HG03521 (cell line): ENCODE measurements at regions not wholly inside any gene's neighbourhood (a gene's known extent, or its start where the extent isn't known, plus 50 kb on each side); places are given as distances from the start of the nearest gene placed in this dataset.

ENCODE experiments used
- ATAC-seq: cut with Tn5 transposase; IDR thresholded peaks from one replicate; pipeline ENCODE4 v1.9.1; 2021; ENCODE audit warnings: mild to moderate bottlenecking, moderate library complexity; ENCODE audit not compliant: unreplicated experiment

DNA sequence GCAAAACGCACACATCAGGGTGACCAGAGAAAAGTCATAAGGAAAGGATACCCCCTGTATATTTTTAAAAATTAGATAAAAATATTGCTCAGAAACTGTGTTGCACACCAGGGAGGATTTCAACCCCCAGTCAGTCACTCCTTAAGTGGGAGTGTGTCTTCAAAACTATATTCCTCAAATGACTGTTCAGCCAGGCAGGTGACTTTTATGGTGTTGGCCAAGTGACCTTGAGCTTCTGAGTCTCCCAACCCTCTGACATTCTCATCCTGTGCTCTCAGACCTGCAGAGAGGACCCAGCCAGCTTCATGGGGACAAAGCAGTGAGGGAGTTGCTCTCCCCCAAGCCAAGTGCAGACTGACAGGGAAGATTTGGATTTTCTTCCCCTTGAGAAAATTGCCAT lies 311.9 kb upstream of the JARID2 start:
- ATAC-seq, result no peak

DNA sequence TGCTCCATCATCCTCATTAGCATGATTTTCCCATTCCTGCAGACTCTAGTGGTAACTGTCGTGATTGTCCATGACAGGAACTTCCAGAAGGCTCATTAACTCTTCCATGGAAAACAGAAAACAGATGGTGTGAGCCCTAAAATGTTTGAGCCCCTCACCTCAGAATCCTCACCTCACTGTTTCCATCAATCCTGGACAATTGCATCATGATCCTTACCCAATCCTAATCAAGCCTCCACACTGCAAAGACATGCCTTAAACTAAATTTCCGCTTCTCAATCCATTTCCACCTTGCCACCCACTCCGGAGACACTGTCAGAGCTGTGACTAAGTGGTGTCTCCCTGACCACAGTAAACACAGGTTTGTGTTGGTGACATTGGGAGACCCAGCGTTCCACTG lies 311.0 kb upstream of the JARID2 start:
- ATAC-seq, result no peak

DNA sequence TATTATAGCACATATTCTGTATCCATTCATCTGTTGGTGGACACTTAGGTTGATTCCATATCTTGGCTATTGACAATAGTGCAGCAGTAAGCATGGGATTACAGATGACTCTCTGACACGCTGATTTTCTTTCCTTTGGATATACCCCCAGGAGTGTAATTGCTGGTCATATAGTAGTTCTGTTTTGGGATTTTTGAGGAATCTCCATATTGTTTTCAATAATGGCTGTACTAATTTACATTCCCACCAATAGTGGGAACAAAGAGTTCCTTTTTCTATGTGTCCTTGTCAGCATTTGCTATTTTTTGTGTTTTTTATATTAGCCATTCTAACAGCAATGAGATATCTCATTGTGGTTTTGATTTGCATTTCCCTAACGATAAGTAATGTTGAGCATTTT lies 309.0 kb upstream of the JARID2 start:
- no peak for ATAC-seq

DNA sequence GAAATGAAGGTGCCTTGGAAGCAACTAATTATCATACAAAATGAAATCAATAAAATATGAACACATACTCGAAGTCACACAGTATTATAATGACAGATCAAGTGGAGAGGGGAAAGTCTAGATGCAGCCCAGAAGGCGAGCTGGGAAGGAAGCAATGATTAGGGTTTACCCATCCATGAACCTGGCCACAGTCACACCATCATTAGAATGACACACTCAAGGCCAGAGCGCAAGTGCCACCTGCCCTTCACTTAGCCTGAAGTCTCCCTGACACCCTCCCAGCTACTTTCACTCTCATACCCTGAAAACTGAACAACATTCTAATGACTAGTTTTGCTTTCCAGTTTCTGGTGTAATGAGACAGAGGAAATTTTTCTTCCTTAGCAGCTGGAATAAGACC lies 302.8 kb upstream of the JARID2 start:
- ATAC-seq, result no peak

DNA sequence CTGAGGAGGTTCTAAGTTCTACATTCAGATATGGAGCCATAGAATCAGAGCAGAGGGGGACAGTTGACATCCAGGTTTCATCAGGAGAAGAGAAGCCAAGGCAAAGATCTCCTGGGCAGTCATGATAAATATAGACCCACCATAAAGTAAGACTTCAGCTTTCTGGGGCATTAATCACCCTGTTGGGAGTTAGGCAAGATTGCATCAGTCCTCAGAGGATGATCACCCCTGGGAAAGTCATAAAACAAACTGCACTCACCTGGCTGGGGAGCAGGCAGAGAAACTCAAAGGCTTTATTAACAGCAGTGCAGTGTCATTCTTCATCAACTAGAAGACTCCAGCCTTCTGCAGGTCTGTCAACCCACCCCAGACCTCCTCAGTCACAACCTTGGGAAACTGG lies 301.3 kb upstream of the JARID2 start:
- ATAC-seq, result no peak

DNA sequence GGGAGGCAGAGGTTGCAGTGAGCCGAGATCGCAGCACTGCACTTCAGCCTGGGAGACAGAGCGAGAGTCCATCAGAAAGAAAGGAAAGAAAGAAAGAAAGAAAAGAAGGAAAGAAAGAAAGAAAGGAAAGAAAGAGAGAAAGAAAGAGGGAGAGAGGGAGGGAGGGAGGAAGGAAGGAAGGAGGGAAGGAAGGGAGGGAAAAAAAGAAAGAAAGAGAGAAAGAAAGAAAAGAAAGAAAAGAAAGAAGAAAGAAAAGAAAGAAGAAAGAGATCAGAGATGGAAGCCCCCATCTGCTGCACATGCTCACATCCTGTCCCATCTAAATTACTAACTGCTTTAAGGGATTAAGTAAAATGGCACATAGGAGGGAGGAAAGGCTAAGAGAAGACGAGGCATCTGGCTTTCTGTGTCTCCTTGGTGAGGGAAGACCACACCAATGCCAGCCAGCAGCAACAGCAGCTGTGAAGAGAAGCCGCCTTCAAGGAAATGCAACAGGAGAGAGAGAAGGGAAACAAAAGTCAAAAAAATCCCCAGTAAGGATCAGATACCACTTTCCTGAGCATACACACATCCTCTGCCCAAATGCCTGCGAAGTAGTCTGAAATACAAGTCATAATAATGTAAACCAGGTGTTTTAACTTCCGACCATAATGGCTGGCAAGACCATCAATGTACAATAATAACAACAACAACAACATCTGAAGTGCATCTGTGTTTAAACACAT lies 300.2 kb upstream of the JARID2 start:
- no peak for ATAC-seq

DNA sequence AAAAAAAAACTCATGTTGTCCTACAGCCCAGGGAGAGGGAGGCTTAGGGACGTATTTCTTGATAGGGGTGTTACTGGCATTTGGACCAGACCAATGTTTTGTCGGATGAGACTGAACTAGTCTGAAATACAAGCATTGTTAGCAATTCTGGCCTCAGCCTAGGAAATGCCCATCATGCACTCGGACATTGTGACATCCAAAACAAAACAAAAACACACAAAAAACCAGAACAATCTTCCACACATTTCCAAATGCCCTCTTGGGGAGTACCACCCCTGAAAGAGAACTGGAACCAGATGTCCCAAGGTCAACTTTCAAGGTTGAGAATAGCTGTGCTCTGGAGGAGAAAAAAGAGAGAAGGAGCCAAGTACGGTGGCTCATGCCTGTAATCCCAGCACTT lies 299.1 kb upstream of the JARID2 start:
- no peak for ATAC-seq

DNA sequence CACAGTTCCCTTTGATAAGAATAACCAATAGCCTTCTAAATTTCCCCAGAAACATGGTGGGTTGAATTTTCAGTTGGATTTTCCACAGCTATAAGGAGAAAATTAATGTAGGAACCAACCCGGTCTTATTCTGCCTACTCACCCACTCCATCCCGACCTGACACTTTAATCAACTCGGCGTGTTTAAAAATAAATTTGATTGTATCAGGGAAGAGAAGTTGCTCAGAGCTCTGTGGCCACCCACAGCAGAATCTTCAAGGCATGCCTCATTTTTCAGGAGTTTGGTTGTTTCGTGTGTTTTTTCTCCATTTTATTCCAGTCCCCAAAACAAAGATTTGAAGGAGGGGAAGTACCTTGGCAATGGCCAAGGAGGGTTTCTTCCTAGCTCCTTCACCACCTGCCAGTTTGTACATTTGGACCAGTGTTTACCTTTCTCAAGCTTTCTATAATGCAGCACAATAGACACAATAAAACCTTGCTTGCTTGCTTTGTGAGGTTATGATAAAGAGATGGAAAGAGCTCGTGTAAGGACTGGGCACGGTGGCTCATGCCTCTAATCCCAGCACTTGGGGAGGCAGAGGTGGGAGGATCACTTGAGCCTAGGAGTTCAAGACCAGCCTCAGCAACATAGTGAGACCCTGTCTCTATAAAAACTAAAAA lies 297.2 kb upstream of the JARID2 start:
- ATAC-seq, result no peak

DNA sequence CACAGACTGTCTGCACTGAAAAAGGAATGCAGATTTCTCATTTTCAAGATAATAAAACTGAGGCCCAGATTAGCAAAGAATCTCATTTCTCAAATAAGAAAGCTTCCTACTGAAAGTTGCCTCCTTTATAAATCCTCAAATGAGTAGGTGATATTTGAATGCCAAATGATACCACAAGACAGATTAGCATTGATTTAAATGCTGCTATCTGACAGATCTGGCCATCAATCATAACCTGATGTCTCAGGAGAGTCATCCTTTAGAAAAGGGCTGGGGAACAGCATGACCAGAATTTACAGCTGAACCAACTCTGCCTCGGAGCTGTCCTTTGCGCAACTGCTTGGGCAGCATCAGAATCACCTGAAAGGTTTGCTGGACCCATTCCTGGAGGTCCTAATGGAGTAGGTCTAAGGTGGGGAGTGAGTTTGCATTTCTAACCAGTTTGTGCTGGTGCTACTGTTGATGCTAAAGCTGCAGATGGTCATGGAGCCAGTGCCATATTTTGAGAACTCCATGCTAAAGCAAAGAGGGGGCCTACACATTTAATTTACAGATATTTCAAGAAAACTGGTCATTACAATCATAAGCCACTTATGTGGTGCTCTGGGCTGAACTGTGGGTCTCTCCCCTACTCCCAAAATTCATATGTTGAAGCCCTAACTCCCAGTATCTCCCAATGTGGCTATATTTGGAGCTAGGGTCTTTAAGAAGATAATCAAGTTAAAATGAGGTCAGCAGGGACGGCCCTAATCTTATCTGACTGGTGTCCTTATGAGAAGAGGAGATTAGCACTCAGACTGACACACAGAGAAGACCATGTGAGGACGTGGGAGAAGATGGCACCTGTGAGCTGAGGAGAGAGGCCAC lies 295.5 kb upstream of the JARID2 start:
- no peak for ATAC-seq

DNA sequence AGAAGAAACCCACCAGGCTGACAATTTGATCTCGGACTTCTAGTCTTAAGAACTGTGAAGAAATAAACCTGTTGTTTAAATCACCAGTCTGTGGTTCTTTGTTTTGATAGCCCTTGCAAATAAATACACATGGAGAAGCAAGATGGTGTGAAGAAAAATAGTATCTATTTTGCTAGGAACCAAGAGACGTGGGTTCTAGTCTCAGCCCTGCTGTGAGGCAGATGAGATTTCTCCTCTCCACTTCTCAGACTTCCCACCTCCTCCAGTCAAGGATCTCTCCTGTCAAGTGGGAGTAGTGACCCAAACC lies 294.9 kb upstream of the JARID2 start:
- ATAC-seq, result no peak

DNA sequence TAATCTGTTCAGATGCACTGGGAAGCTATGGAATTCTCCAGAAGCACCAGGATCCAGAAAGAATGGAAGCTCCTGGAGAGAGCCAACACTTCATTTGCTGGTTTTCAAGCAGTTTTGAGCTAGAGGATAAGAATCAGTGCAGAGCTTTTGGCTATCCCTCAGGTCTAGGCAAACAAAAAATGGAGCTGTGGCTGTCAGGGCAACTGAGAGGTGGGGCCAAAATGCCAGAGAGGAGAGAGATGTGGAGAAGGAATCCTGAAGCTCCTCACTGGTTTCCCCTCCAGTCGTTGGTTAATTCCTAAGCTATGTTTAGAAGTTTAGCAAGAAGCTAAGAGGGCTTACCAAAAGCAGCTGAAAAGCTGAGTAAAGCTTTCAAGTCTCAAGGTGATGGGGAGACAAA lies 294.2 kb upstream of the JARID2 start:
- no peak for ATAC-seq

DNA sequence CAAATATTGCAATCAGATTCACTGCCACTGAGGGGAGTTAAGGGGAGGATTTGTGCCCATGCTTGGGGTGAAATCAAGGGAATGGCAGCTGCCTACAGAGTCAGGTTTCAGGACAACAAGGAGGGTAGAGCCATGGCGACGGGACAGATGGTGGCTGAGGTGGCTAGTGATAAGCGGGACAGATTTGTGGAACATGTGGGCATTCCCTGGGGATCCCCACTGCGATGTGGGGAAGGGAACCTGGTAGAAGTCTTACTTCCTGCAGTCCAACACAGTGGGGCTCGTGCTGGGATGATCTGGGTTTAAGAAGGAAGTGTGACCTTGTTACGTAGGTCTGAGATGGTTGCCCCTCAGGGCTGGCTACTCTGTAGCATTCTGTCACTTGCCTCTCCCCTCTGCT lies 292.0 kb upstream of the JARID2 start:
- ATAC-seq, result no peak

DNA sequence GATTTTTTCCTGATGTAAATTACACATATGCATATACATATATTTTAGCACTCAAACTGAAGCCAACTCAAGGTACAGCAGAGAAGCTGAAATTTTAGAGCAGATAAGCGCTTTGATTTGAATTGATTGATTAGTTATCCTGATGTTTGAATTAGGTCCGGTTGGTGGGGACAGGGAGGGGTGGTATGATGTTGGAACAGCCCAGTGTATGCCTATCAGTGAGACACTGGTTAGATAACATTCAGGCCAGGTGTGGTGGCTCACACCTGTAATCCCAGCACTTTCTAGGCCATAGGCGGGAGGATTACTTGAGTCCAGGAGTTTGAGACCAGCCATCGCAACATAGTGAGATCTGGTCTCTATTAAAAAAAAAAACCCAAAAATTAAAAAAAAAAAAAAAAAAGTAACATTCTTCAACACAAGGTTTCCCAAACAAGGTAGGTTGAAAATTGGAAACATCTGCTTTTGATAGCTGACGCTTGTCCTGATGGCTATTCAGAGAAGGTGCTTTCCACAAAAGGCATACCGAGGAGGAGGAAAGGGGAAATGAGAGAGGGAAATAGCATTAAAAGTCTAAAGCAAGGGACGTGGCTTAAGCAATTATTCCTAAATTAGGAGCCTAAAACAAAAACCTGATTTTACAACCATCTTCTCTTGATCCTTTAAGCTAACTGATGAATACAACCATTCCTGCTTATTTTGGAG lies 288.4 kb upstream of the JARID2 start:
- ATAC-seq, result no peak

DNA sequence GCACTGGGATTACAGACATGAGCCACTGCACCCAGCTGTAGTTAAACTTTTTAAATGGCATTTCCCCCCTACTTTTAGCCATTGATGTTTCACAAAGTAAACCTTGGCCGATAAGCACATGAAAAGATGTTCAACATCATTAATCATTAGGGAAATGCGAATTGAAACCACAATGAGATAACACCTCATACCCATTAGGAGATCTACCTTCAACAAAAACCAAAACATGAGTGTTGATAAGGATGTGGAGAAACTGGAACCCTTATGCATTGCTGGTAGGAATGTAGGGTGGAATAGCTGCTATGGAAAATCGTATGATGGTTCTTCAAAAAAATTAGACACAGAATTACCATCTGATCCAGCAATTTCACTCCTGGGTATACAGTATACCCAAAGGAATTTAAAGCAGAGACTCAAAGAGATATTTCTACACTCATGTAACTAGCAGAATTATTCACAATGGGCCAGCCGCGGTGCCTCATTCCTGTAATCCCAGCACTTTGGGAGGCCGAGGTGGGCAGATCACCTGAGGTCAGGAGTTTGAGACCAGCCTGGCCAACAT lies 286.5 kb upstream of the JARID2 start:
- ATAC-seq, result no peak

DNA sequence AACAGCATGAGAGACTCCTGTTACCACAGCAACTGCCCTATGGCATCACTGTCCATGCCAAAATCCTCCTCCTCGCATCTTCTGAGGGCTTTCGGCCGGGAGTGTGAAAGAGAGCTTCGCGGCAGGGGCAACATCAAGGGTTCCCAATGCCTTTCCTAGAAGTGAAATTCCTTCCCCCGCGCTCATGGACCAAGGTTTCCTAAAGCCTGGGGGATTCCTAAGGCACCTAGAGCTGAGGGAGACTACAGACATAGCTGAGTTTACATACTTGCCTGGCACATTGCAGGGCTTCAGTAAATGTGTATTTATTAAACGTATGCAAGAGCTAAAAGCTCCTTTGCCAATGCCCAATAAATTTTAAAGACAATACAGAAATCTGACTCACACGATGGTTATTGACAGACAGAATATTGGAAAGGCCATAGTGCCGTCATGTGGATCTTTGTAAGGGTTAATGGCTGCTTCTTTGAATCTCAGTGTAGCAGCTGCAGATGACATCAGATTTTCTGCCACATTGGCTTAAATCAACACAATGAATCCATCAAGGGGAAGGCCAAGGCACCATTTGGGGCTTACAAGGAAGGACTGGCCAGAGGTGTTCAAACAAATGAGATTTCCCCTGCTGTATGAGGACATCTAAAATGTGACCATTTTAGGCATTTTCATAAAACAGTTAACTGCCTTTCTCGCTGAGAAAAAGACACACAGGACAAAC lies 281.2 kb upstream of the JARID2 start:
- ATAC-seq, result no peak

DNA sequence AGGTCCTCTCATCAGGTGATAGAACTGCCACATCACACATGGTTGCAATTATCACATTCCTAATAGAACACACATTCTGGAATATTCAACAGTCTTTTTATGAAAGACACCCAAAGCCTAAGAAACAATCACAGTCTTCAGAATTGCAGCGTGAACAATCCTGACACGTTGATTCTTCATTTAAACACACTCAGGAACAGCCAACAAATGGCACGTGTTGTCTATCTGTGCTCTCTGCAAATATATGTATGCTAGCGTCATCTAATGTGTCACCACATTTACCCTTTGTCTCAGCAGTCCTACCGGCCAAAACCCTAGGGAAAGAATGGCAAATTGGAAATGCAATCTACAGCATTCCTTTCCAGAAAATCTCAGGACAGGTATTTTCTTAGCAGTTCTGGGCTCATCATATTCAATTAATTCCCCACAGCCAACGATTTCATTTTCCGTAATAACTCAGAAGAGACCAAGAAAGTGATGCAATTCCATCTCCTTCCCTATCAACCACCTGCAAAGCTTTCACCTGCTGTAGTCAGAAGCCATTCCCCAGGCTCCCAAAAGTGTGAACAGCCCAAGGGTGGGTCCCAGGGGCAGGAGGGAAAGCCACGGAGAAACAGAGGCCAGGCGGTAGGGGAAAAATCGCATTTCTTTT lies 280.3 kb upstream of the JARID2 start:
- no peak for ATAC-seq

DNA sequence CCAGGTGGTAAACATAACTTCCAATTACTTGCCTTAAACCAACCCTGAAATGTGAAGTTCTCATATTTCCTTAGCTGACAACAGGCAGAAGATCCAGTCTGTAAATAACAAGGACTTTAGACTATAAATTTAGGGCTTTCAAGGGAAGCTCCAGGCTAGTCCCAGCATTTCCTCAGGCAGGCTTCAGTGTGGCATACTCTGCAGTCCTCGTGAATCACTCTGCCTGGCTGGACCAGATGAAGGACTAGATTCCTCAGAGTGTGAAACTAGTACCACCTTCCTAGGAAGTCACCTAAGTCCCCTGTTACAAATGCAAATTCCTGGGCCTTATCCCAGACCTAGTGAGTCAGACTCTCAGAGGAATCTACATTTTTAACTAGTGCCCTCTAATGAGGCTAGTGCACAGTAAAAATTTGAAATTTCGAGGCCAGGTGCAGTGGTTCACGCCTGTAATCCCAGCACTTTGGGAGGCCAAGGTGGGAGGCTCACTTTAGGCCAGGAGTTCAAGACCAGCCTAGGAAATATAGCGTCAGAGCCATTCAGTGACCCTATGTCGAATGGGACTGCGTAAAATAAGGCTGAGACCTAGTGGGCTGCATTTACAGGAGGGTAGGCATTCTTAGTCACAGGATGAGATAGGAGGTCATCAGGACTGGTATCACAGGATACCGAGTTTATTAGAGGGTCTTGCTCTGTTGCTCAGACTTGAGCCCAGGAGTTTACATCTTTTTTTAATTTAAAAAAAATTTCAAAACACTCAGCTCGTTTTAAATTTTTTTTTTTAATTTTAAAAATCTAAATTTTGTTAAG lies 279.6 kb upstream of the JARID2 start:
- ATAC-seq, result no peak

DNA sequence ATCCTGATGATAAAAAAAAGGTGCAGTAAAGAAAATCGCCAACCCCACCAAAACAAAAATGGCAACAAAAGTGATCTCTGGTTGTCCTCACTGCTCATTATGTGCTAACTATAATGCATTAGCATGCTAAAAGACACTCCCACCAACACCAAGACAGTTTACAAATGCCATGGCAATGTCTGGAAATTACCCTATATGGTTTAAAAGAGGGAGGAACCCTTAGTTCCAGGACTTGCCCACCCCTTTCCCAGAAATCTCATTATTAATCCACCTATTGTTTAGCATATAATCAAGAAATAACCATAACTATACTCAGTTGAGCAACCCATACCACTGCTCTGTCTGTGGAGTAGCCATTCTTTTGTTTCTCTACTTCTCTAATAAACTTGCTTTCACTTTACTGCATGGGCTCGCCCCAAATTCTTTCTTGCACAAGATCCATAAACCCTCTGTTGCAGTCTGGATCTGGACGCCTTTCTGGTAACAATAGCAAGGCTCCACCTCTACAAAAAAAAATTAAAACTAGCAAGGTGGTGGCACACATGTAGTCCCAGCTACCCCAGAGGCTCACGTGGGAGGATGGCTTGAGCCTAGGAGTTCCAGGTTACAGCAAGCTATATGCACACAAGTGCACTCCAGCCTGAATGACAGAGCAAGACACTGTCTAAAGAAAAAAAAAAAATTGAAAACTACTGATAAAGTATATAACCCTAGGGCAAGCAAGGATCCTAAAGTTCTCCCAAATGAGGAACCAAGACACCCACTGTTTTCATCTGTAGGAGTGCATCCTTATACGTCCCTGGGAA lies 278.8 kb upstream of the JARID2 start:
- ATAC-seq, result no peak
